GM21723 (cell line): ENCODE measurements at regions not wholly inside any gene's neighbourhood (a gene's known extent, or its start where the extent isn't known, plus 50 kb on each side); places are given as distances from the start of the nearest gene placed in this dataset.

Experiments
- ATAC-seq: cut with Tn5 transposase; IDR thresholded peaks from one replicate; pipeline ENCODE4 v1.9.1; 2021; ENCODE audit warnings: mild to moderate bottlenecking, moderate library complexity; ENCODE audit not compliant: unreplicated experiment

DNA sequence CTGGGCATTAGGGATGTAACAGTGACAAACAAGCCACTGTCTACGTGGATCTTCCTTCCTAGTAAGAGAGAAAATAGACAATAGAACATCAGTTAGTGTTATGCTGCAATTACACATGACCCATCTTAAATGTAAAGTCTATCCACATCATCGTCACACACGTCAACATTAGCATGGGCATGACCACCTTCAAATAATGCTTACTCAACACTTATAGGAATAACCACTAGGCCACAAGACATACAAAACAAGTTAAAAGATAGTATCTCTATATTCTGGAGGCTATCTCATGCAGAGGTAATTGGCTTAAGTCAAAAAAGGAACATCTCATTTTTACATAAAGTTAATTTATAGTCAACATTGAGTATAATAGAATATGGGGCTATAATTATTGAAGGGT lies 156.5 kb downstream of the MOXD1 start:
- no peak for ATAC-seq

GRCh38 chr6:132236744-132237143 lies 164.5 kb downstream of the MOXD1 start:
- no peak for ATAC-seq

DNA sequence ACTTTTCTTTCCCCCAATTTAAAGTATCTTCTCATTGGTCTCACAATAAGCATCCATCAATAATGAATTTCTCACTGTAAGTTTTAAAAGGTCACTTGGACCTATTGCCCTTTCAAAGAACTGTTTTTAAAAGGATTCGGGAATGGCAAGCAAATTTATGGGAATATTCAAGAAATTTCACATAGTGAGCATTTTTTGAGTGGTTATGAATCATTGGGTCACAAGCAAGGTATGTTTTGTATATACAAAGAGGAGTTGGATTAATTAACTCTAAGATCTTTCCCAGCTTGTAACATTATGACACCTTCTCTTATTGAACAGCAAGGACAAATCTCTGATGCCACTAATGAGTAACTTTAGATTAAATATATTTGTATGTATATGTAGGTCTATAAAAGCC lies 165.0 kb downstream of the MOXD1 start:
- ATAC-seq: no peak

DNA sequence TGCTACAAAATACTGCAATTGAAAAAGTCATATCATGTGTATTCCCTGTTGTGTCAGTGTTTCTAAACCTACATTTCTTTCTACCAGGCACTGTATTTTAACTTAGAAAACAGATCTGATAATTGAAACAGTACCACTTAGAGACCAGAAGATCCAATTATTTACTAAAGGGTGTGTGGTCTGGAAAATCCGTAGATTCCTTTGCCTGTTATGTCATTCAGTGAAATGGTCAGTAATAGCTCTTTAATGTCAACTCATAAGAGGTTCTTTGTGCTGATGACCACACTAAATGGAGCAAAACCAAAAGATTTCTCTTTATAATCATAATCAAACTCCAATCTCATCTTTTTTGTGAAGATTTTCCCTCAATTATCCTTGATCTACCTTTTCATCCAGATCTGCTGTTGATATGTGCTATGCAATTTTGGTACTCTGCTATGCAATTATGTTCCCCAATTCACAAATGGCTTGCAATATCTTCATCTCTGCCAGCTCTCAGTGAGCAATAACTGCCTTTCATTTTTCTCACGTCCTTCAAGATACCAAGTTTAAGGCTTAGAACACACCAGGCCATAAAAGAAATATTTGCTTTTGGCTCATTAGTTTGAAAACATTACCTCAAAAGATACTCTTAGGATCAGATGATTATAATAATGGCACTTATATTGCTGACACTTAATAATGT lies 165.5 kb downstream of the MOXD1 start:
- no peak for ATAC-seq

DNA sequence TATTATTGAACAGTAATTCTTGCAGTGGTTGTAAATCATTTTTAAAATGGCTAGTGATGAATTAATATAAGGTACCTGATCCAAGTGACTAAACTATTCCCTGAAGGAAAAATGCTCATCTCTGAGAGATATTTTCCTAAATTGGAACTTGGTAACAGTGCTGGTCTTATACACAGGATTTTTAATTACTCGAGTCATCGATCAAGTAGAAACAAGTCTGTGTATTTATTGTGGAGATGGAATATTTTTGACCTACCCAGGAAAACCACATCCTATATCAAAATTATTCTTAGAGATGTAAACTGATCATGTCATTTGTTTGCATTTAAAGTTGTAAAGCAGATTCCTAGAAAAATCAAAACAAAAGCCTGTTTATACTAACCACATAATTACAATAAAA lies 166.9 kb downstream of the MOXD1 start:
- ATAC-seq: no peak

DNA sequence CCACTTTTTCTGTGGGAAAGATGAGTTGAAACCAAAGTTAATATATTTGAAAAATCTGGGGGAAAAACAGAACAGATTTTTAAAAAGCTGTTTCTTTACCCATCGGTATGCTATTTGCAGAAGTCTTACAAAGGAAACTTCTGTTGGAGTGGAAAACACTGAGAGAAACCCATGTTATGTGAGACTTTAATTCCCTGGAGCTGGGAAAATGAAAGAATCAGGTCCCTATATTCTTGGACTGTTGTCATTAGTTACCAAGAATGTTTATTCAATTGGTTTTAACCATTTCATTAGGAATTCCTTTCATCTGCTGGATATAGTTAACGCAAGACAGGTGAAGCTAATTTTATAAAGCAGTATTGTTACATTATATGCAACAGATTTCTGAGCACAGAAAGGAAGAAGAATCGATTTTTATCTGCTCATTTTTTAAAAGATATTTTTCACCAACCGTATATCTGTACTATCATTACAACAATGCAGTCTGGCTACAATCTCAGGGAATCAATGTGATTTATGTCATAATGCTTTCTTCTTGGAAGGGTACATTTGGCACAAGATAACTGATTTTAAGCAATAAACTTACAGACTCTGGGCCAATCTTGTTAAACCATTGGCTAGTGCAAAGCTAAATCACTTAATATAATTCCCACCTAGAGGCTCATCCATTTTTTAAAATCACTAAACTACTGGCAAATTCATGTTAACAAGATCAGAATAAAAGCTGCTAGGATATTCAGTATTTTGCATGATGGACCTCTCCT lies 170.0 kb downstream of the MOXD1 start:
- no peak for ATAC-seq

GRCh38 chr6:132228894-132229293 lies 172.4 kb downstream of the MOXD1 start:
- ATAC-seq: no peak

DNA sequence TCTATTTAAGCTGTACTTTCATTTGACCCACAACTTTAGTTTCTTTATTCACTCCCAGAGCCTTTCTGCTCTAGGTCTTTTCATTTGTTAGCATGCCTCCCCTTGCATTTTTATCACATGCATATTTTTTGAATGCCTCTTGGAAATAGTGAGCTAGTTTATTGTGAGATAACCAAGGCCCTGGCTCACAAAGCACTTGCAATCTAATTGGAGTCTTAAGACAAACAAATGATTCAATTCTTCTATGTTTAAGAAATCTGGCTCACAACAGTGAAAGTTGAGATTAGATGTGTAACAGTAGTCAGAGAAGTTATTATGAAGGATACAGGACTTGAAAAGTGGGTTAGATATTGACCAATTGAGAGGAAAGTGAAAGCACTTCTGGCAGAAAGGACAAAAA lies 173.4 kb downstream of the MOXD1 start:
- ATAC-seq: no peak

DNA sequence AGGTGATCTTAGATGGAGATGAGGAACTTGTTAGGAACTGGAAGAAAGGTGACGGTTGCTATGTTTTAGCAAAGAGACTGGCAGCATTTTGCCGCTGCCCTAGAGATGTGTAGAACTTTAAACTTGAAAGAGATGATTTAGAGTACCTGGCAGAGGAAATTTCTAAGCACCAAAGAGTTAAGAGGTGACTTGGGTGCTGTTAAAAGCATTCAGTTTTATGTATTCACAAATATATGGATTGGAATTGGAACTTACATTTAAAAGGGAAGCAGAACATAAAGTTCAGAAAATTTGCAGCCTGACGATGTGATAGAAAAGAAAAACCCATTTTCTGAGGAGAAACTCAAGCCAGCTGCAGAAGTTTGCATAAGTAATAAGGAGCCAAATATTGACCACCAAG lies 176.3 kb downstream of the MOXD1 start:
- ATAC-seq: no peak

- ATAC-seq: no peak
These were observed 180.5 kb downstream of the MOXD1 start for GRCh38 chr6:132220800-132221199.

- ATAC-seq: no peak
These were observed 181.4 kb downstream of the MOXD1 start for GRCh38 chr6:132219901-132220300.

DNA sequence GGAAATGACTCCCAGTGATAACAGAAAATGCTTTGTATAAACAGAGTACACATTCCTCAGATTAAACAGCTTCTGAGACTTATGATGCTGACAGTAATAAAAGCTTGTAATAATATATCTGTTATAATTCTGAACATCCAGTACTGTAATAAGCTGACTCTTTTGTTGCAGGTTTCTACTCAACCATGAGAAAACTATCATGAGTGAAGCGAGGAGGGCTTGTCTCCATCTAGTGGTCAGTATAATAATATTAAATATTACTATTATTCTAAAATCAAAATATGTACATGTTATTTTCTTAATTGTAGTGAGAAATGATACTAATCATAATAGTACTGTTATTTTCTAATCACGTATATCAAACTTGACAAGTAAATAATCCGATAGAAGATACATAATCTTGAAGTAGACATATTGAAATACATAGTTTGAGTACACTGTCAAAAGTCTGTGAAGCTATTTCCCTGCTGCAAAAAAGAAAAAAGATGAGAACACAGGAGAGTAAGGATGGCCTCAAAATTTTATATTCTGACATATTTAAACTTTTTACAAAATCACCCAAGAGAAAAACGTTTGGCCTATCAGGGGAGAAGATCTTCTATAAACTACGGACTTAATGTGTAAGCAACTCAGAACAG lies 183.1 kb downstream of the MOXD1 start:
- ATAC-seq: no peak

DNA sequence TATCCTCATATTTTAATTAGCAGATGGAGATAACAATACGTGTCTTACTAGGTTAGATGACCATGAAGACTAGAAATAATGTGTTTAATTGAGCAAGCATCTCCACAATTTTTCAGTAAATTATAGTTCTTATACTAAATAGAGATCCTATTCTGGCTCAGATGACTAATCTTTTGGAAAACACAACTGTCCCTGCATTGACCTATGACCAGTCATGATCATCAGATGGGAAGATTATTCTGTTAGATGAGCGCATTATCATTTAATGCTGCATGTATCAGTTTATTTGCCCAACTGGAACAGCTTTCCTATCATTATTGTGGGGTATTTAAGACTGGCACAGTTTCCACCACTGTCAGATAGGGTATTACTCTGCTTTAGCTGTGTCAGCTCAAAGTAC lies 185.5 kb downstream of the MOXD1 start:
- no peak for ATAC-seq

DNA sequence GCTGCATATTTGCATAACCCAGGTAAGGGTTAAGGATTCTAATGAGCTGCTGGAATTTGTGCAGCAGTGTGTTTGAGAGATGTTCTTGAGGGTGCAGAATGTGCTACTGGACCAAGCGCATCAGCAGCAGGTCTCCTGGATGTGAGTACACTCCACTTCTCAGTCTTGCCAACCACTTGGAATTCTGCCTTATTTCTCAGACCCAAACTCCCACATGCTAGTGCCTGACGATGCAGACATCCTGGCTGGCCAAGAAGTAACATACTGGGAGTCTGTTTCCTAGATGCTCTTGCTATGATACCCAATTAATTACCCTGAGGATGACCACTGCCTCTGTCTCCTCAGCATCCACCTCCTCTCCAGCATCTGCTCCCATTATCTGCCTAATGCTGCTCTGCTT lies 186.6 kb downstream of the MOXD1 start:
- ATAC-seq: no peak

DNA sequence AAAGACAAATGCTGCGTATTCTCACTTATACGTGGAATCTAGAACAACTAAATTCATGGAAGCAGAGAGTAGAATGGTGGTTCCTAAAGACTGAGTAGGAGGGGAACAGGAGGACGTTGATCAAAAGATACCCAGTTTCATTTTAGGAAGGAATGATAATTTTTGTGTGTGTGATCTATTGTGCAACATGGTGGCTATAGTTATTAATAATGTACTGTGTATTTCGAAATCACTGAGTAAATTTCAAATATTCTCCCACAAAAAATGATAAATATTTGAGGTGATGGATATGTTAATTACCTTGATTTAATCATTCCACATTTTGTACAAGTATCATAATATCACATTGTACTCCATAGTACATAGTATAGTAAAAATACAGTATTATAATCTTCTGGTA lies 187.5 kb downstream of the MOXD1 start:
- ATAC-seq: no peak

DNA sequence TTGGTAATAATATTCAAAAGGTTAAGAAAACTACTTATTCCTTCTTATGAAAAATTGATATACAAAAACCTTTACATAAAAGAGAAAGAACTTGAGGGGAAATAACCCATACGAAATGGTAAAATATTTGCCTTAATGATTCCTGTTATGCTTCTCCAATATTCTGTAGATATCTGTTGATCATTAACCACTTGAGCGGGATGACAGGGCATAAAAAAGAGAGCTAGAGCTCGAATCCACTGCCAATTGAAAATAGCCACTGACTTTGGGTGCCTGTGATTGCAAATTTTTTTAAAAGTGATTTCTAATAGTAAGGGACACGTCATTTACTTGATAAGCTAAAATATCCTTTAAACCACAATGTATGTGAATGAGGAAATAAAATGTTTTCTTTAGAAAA lies 188.1 kb downstream of the MOXD1 start:
- no peak for ATAC-seq

- ATAC-seq: no peak
These were observed 190.2 kb downstream of the MOXD1 start for GRCh38 chr6:132210886-132211563.

DNA sequence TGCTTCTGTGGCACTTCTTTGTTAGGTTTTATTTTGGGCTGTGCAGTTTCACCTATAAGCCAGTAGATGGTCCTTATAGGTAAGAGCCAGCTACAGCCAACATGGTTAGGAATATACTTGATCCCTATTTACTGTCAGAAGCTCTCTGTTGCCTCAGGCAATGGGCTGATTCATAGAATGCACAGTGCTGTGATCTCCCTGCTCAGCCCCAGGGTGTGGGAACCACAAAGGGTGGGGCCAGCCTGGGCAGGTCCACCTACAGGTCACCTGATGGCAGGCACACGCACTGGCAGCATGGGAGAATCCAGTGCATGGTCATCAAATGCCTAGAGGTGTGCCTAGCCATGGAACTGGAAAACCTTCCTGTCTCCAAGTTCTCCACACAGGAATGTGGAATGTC lies 191.9 kb downstream of the MOXD1 start:
- no peak for ATAC-seq

- ATAC-seq: no peak
These were observed 193.3 kb downstream of the MOXD1 start for GRCh38 chr6:132207991-132208390.

DNA sequence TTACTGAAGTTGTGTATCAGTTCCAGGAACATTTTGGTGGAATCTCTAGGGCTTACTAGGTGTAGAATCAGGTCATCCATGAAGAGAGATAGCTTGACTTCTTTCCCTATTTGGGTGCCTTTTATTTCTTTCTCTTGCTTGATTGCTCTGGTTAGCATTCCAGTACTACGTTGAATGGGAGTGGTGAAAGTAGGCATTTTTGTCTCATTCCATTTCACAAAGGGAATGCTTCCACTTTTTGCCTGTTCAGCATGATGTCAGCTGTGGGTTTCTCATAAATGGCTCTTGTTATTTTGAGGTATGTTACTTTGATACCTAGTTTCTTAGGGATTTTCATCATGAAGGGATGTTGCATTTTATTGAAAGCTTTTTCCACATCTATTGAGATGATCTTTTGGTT lies 195.3 kb downstream of the MOXD1 start:
- no peak for ATAC-seq

- no peak for ATAC-seq
These were observed 196.7 kb downstream of the MOXD1 start for GRCh38 chr6:132204591-132204990.

GRCh38 chr6:132202574-132202973 lies 198.7 kb downstream of the MOXD1 start:
- no peak for ATAC-seq
